ENCODE measurements at regions not wholly inside any gene's neighbourhood (a gene's known extent, or its start where the extent isn't known, plus 50 kb on each side); places are given as distances from the start of the nearest gene placed in this dataset.

DNA sequence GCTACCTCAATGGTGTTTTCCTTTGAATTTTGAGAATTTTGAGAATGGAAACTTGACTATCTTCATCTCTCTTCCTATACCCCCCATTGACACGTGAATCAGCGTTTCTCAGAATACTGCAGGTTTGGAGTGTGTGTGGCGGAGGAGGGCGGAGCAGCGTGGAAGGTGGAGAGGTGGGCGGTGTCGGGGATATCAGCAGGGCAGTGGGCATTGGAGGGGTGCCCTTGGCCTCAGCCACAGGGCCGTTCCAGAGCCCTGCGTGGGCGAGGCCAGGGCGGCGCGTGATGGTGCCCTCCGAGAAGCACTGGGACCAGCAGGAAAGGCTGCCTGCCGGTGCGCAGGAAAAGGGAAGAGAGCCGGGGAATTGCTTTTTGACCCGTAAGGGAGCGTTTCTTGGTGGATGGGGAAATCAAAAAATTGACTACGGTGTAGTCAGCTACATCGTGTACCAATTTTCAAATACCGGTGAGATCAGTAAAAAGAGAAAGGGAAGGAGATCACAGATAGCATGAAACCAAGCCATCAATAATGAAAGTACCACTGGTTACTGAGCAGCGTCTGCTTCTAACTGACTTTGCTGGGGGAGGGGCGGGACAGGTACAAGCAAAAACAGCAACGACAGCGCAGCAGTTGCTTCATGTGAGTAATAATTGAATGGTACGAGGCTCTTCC is 82.7 kb upstream of the DUSP22 start:
- no peak for DNase-seq (ENCODE audit: extremely low read depth, low read depth)

GRCh38 chr6:210104-210456 is 82.2 kb upstream of the DUSP22 start:
- no peak for TF ChIP-seq CTCF (IDR thresholded peaks at IDR 0.05; ENCODE audit: low read depth, low read length)
- DNase-seq (ENCODE audit: extremely low read depth, low read depth), result no peak

More for the DNA sequence above, 82.7 kb upstream of the DUSP22 start:
- TF ChIP-seq CTCF (IDR thresholded peaks at IDR 0.05; ENCODE audit: low read depth, low read length), result no peak

DNA sequence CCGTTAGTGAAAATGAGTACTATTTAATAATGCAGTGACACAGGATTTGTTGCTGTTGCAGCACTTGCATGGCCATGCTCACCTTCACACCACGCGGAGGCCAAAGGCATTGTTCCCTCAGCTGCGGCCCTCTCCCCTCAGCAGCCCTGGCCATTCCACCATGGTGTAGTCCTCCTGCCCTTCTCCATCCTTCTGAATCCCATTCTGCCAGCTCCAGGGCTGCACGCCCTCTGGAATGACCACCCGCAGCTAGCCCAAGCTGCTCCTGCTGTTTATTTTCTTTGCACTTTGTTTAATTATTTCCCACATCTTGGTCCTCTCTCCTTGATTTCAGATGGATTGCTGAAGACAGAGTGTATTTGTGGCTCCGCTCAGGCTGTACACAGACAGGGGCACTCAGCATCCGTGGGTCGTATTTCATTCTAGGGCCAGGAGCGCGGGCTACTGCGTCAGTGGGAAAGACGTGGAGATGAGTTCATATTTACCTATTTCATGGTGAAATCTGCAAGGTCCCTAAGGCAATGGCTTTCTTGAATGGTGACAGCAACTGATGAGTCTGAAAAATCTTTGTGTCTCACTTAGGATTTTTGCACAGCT is 81.4 kb upstream of the DUSP22 start:
- DNase-seq (ENCODE audit: extremely low read depth, low read depth), result no peak
- no peak for TF ChIP-seq CTCF (IDR thresholded peaks at IDR 0.05; ENCODE audit: low read depth, low read length)

- TF ChIP-seq CTCF (IDR thresholded peaks at IDR 0.05; ENCODE audit: low read depth, low read length), result no peak
- DNase-seq (ENCODE audit: extremely low read depth, low read depth), result no peak
Observed at GRCh38 chr6:211871-212497, 80.3 kb upstream of the DUSP22 start.

- DNase-seq (ENCODE audit: extremely low read depth, low read depth), result no peak
- no peak for TF ChIP-seq CTCF (IDR thresholded peaks at IDR 0.05; ENCODE audit: low read depth, low read length)
Observed at GRCh38 chr6:213284-213683, 79.0 kb upstream of the DUSP22 start.

GRCh38 chr6:214428-214827 is 77.9 kb upstream of the DUSP22 start:
- TF ChIP-seq CTCF (IDR thresholded peaks at IDR 0.05; ENCODE audit: low read depth, low read length), result no peak
- no peak for DNase-seq (ENCODE audit: extremely low read depth, low read depth)

DNA sequence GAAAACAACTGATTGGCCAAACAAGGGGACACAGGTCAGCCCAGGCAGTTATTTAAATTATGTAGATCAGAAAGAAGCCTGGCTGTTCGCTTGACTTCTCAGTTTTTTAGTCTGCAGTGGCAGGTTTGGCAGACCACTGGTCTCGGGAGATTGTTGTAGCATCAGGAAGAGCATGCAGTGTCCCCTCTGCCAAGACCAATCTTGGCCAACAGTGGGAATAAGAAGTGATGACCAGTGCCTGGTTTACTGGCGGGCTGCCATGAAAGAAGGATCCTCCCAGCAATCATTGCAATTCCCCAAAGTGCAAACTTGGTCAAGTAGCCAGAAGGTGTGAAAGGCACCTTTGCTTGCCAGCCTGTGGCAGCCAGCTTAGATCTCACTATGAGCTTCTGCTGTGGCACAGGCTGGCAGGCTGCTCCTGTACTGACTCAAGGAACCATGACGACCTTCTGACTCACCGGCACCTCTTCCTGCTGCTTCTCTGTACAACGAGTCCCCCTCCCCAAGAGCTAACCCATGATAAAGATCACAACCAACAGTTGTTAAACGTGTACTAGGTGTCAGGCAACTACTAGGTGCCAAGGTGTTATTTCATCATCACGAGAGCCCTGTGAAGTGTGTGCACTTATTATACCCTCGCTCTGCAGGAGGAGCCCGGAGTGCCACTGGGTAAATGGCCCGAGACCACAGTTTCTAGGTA is 76.8 kb upstream of the DUSP22 start:
- no peak for DNase-seq (ENCODE audit: extremely low read depth, low read depth)
- TF ChIP-seq CTCF (IDR thresholded peaks at IDR 0.05; ENCODE audit: low read depth, low read length), result no peak
